ENCODE measurements at regions not wholly inside any gene's neighbourhood (a gene's known extent, or its start where the extent isn't known, plus 50 kb on each side); places are given as distances from the start of the nearest gene placed in this dataset.
"Not testable (repeated sequence)": the region's sequence is repeated elsewhere in the genome, so short reads cannot be mapped to it uniquely, and the experiment has no call there.

DNA sequence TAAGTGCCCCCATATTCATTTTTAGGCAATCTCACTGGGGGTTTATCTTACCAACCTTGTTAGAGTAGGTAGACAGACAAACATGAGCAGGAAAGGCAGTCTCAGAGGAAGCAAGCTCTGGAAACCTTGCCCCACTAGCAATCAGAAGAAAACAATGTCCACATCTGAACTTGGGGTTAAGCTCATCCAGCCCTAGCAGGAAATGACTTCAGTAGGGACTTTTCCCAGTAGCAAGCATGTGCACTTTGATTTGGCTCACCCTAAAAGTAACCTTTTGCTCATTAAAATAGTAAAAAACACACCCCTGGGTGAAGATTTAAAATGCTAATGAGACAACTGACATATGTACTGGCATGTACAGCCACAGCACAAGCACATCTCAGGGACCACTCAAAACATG is 175.5 kb downstream of the AKAIN1 start:
- DNase-seq (ENCODE audit: low spot score) = no peak

- DNase-seq (ENCODE audit: low spot score) = no peak
Observed at GRCh38 chr18:5015213-5015612, 181.8 kb downstream of the AKAIN1 start.

DNA sequence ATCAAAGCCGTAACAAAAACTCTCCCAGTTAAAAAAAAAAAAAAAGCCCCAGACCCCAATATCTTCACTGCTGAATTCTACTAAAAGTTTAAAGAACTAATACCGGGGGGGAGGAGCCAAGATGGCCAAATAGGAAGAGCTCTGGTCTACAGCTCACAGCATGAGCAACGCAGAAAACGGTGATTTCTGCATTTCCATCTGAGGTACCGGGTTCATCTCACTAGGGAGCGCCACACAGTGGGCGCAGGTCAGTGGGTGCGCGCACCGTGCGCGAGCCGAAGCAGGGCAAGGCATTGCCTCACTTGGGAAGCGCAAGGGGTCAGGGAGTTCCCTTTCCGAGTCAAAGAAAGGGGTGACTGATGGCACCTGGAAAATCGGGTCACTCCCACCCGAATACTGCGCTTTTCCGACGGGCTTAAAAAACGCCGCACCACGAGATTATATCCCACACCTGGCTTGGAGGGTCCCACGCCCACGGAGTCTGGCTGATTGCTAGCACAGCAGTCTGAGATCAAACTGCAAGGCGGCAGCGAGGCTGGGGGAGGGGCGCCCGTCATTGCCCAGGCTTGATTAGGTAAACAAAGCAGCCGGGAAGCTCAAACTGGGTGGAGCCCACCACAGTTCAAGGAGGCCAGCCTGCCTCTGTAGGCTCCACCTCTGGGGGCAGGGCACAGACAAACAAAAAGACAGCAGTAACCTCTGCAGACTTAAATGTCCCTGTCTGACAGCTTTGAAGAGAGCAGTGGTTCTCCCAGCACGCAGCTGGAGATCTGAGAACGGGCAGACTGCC is 192.8 kb downstream of the AKAIN1 start:
- not testable (repeated sequence) for DNase-seq (ENCODE audit: low spot score)

- no peak for DNase-seq (ENCODE audit: low spot score)
Observed at GRCh38 chr18:4994710-4995109, 202.3 kb downstream of the AKAIN1 start.

DNA sequence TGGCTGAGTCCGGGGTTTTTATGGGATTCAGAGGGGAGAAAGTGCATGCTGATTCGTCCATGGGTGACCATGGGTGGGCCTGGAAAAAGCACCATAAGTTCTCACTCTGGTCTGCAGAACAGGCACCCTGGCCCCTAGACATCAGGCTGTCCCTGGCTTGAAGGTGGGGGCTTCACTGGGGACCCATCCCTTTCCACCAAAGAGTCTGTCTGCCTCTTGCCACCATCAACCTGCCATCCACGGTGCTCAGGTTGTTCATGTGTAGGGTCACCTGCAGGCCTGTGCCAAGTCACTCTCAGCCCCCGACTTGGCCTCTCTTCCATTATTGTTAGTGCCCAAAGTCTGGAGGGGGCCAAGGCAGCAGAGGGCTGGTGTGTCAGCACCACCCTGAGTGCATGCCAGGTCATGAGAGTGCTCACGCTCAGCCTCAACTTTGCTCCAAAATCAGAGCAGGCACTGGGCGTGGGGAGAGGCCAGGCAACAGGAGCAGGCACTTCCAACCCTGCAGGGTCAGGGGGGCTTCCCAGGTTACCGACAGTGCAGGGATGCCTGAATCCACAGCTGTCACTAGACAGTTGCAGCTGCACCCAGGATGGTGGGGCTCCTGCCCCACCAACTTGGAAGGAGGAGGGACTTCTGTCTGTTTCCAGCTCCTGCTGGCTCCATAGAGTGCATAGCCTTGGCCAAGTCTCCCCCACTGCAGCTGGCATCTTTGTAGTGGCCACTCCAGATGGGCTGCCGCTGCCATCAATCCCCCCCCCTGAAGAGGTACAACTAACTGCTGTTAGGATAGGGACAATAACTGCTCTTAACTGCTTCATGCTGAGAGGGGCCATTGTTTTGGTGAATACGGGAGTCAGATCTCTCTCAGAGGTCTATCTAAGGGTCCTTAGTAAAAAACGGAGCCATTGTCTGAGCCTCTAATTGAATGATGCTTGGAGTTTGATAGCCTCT is 209.3 kb downstream of the AKAIN1 start:
- DNase-seq (ENCODE audit: low spot score) = no peak

DNA sequence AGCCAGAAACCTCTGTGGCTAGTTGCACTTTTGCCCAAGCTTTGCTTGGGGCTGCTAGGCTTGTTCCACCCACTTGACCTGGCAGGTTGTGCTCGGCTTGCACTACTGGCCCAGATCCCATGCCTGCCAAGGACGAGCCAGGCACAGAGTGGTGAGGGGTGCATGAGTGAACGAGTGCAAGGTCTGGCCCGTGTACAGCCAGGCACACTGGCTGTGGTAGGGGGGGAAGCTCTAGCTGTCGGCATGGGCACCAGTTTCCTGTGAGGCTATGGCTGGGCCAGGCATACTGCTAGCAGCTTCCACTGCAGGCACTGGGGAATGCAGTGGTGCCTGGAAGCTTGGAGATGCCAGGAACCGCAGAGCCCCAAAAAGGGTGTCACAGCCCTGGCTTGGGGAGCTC is 210.4 kb downstream of the AKAIN1 start:
- DNase-seq (ENCODE audit: low spot score) = no peak

DNA sequence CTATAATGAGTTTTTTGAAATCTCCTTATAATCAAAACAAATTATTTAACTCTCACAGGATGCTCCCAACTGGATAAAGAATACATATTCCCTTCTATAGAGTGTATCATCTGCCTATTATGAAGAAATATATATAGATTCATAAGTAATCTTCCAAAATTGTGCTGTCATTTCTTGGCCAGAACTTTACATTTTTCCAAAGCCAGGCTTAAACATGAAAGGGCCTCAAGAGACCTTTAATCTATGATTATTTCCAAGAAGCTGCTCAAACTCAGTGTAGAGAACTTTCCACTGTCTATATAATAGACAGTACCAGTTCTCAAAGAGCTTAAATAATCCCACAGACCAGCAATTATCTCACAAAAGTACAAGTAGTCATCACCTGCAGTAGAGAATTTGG is 211.0 kb downstream of the AKAIN1 start:
- no peak for DNase-seq (ENCODE audit: low spot score)

DNA sequence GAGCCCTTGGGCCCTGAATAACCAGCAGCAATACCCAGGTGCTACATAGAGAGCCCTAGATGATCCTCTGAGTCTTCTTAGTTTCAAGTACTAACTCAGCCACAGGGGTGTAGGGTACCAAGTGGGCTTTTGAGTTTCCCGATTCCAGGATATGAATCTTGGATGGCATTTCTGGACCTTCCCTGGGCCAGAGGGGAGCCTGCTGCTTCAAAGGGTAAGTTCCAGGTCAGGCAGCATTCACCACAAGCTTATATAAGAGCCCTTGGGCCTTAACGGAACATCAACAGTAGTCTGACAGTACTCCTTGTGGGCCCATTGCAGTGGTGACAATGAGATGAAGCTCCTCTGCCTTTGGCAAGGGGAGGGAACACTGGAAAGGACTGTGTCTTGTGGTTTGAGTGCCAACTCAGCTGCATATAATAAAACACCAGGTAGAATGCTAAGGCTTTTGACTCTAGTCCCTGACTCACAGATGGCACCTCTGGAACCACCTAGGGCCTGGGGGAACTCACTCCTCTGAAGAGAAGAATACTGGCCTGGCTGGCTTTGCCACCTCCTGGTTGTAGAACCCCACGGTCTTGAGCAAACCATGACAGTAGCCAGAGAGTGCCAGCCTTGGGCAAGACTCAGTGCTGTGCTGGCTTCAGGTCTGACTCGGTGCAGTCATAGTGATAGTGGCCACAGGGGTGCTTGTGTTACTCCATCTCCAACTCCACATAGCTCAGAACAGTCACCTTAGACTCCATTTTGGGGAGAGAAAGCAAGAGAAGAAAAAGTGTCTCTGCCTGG is 235.7 kb downstream of the AKAIN1 start:
- no peak for DNase-seq (ENCODE audit: low spot score)

DNA sequence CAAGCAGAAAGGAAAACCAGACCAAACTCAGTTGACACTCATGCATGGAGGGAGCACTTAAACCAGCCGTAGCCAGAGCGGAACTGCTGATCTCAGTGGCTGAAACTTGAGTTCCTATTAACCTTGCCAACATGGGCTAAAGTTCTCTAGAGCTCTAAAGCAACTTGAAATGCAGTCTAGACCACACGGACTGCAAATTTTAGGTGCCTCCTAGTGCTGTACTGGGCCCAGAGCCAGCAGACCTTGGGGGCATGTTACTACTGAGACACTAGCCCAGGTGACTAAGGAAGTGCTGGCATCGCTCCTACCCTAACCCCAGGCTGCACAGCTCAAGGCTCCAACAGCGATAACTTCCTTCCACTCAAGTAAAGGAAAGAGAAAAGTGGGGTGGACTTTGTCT is 236.5 kb downstream of the AKAIN1 start:
- DNase-seq (ENCODE audit: low spot score) = no peak

DNA sequence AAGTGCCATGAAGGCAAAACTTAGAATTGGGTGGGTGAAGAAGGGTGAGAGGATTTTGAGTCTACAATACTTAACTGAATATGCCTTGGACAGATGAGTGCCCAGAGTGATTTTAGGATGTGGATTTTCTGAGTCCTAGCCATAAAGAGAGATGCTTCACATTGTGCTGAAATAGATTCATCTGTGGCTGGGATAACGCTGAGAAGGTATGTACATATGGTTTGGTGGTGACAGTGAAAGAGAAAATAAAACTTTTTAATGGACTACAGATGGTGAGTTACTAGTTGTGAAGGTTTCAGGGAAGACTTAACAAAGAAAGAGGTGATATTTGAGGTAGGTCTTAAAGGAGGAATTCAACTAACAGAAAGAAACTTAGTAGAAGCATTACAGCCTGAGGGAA is 265.8 kb downstream of the AKAIN1 start:
- DNase-seq (ENCODE audit: low spot score) = no peak

DNA sequence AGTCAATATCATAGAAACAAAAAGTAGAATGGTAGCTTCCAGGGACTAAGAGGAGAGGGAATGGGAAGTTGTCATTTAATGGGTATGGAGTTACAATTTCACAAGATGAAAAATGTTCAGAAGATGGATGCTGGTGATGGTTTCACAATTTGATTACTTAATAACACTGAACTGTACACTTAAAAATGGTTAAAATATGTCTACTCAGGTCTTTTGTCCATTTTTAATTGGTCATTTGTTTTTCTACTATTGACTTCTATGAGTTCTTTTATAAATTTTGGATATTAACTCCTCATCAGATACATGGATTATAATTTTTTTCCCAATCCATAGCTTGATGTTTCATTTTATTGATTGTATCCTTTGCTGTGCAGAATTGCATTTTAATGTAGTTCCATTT is 275.5 kb downstream of the AKAIN1 start:
- DNase-seq (ENCODE audit: low spot score) = no peak

DNA sequence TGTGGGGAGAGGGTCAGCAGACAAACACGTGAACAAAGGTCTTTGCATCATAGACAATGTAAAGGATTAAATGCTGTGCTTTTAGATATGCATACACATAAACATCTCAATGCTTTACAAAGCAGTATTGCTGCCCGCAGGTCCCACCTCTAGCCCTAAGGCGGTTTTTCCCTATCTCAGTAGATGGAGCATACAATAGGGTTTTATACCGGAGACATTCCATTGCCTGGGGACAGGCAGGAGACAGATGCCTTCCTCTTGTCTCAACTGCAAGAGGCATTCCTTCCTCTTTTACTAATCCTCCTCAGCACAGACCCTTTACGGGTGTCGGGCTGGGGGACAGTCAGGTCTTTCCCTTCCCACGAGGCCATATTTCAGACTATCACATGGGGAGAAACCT is 279.5 kb downstream of the AKAIN1 start:
- not testable (repeated sequence) for DNase-seq (ENCODE audit: low spot score)

- no peak for DNase-seq (ENCODE audit: low spot score)
Observed at GRCh38 chr18:4908328-4908727, 288.7 kb downstream of the AKAIN1 start.

DNA sequence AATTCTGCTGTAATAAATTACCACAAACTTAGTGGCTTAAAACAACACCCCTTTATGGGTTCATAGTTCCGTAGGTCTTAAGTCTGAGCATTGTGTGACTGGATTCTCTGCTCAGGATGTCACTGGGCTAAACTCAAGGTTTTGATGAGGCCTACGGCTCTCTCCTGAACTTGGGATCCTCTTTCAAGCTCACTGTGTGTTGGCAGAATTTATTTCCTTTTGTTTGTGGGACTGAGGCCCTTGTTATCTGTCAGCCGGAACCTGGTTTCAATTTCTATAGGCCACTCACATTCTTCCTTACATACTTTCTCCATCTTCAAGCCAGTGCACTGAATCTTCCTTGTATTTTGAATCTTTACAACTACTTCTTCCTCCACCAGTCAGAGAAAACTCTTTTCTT is 290.2 kb downstream of the AKAIN1 start:
- no peak for DNase-seq (ENCODE audit: low spot score)

- no peak for DNase-seq (ENCODE audit: low spot score)
Observed at GRCh38 chr18:4888251-4889040, 308.6 kb downstream of the AKAIN1 start.

- no peak for DNase-seq (ENCODE audit: low spot score)
Observed at GRCh38 chr18:4878480-4878879, 318.6 kb downstream of the AKAIN1 start.

GRCh38 chr18:4871197-4871596 is 325.9 kb downstream of the AKAIN1 start:
- no peak for DNase-seq (ENCODE audit: low spot score)

GRCh38 chr18:4870177-4870773 is 326.8 kb downstream of the AKAIN1 start:
- DNase-seq (ENCODE audit: low spot score) = no peak

GRCh38 chr18:4869155-4869554 is 327.9 kb downstream of the AKAIN1 start:
- no peak for DNase-seq (ENCODE audit: low spot score)

- DNase-seq (ENCODE audit: low spot score) = no peak
Observed at GRCh38 chr18:4858379-4859127, 338.5 kb downstream of the AKAIN1 start.

Measured in mucosa of gallbladder (tissue), 1 donor.